ENCODE measurements at regions not wholly inside any gene's neighbourhood (a gene's known extent, or its start where the extent isn't known, plus 50 kb on each side); places are given as distances from the start of the nearest gene placed in this dataset.

GRCh38 chr3:174423936-174424335 is 435.2 kb upstream of the NAALADL2 start:
- no peak for TF ChIP-seq CTCF (conservative IDR thresholded peaks at IDR 0.05; ENCODE audit: low read length)
- TF ChIP-seq EZH2phosphoT487 (IDR thresholded peaks at IDR 0.05; ENCODE audit: borderline replicate concordance, low read depth, low read length) = no peak
